Prostate gland (tissue), 2 donors: ENCODE measurements at regions not wholly inside any gene's neighbourhood (a gene's known extent, or its start where the extent isn't known, plus 50 kb on each side); places are given as distances from the start of the nearest gene placed in this dataset.

Source experiments
- CTCF ChIP-seq, 4 experiments: fragments of 200-600 bp in 2 of 4; fragments of 450-650 bp in 2 of 4; sonication (generic) in 2 of 4; IDR thresholded peaks; 1 replicate in 3 of 4; 2 replicates in 1 of 4; pipeline ENCODE4 v1.5.1; 2016 to 2019; ENCODE audit warnings: antibody characterized with exemption in 4 of 4, mild to moderate bottlenecking in 2 of 4, moderate library complexity in 2 of 4
- POLR2AphosphoS5 ChIP-seq: sonication (generic); formaldehyde crosslinking; IDR thresholded peaks from one replicate; pipeline ENCODE4 v1.6.1; 2017; ENCODE audit warnings: antibody characterized with exemption

DNA sequence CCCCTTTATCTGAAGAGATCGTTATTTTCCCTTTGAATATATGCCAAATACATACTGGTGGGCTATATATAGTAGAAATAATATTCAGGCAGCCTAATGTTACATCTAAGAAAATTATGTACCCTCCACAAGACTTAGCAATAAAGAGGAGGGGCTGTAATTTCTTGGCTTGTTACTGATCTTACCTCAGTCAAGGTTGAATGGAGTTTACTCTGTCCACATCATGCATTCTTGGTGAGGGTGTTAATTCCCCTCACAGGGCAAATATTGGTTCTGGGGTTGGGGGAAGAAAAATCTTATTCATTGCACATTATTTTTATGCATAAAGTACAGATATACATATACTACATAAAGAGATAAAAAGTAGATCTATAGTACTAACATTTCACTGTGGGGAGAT lies 145.8 kb upstream of the ANK3 start:
- no peak for TF ChIP-seq CTCF (IDR thresholded peaks at IDR 0.05)
- TF ChIP-seq POLR2AphosphoS5 = no peak
